ENCODE measurements at regions not wholly inside any gene's neighbourhood (a gene's known extent, or its start where the extent isn't known, plus 50 kb on each side); places are given as distances from the start of the nearest gene placed in this dataset.

GRCh38 chr9:119500072-119500771 is 131.0 kb upstream of the BRINP1 start:
- TF ChIP-seq Cebpa-rat (IDR thresholded peaks at IDR 0.05): no peak
- Histone ChIP-seq H3K36me3 (no peaks in the 10 kb centered on the region), H3K9ac (no peak overlapping the region), H3K4me3 (no peak overlapping the region), H3K4me1 (no peaks in the 10 kb centered on the region), H3K27me3 (no peaks in the 10 kb centered on the region), H3K9me3 (no peaks in the 10 kb centered on the region), H3K27ac (no peak overlapping the region), H3K4me2 (no peak overlapping the region), H4K20me1 (no peaks in the 10 kb centered on the region)

- Histone ChIP-seq H3K9me3 (no peaks in the 10 kb centered on the region), H4K20me1 (no peaks in the 10 kb centered on the region), H3K27me3 (no peaks in the 10 kb centered on the region), H3K9ac (no peak overlapping the region), H3K4me1 (no peaks in the 10 kb centered on the region), H3K4me3 (no peak overlapping the region), H3K36me3 (no peaks in the 10 kb centered on the region), H3K4me2 (no peak overlapping the region), H3K27ac (no peak overlapping the region)
- no peak for TF ChIP-seq Cebpa-rat (IDR thresholded peaks at IDR 0.05)
These were observed 118.0 kb upstream of the BRINP1 start for GRCh38 chr9:119487118-119487827.

GRCh38 chr9:119483153-119483552 is 113.9 kb upstream of the BRINP1 start:
- Histone ChIP-seq H3K9ac (no peak overlapping the region), H4K20me1 (no peaks in the 10 kb centered on the region), H3K4me2 (no peak overlapping the region), H3K36me3 (no peaks in the 10 kb centered on the region), H3K4me3 (no peak overlapping the region), H3K9me3 (no peaks in the 10 kb centered on the region), H3K27me3 (no peaks in the 10 kb centered on the region), H3K4me1 (no peaks in the 10 kb centered on the region), H3K27ac (no peak overlapping the region)
- no peak for TF ChIP-seq Cebpa-rat (IDR thresholded peaks at IDR 0.05)

DNA sequence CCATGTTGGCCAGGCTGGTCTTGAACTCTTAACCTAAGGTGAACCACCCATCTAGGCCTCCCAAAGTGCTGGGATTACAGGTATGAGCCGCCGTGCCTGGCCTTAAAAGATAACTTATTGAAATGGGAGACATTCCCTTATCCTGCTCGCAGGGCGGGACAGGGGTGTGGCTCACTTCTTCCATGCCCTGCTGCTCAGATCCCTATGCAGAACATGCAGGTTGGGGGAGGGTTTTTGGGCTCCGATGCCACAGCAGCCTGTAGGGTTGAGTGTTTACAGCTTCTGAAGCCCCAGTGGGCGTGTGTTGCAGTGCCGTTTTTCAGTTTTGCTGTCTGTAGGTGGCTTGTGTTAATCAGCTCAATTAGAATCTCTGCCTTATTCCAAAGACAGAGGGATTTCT is 108.0 kb upstream of the BRINP1 start:
- no peak for TF ChIP-seq Cebpa-rat (IDR thresholded peaks at IDR 0.05)
- Histone ChIP-seq H4K20me1 (no peaks in the 10 kb centered on the region), H3K36me3 (no peaks in the 10 kb centered on the region), H3K27ac (no peak overlapping the region), H3K9ac (no peak overlapping the region), H3K4me3 (no peak overlapping the region), H3K4me2 (no peak overlapping the region), H3K4me1 (no peaks in the 10 kb centered on the region), H3K27me3 (no peaks in the 10 kb centered on the region), H3K9me3 (no peaks in the 10 kb centered on the region)

- no peaks in the 10 kb centered on the region for H3K27me3 ChIP-seq
- no peak for TF ChIP-seq Cebpa-rat (IDR thresholded peaks at IDR 0.05)
- no peaks in the 10 kb centered on the region for H3K36me3 ChIP-seq
- no peak overlapping the region for H3K4me2 ChIP-seq
- no peak overlapping the region for H3K4me3 ChIP-seq
- peaks cover 11% of the 10 kb centered on the region for H3K4me1 ChIP-seq
- no peaks in the 10 kb centered on the region for H3K9me3 ChIP-seq
- H3K27ac ChIP-seq: no peak overlapping the region
- H3K9ac ChIP-seq: no peak overlapping the region
- H4K20me1 ChIP-seq: no peaks in the 10 kb centered on the region
These were observed 88.8 kb upstream of the BRINP1 start for GRCh38 chr9:119458068-119458467.

DNA sequence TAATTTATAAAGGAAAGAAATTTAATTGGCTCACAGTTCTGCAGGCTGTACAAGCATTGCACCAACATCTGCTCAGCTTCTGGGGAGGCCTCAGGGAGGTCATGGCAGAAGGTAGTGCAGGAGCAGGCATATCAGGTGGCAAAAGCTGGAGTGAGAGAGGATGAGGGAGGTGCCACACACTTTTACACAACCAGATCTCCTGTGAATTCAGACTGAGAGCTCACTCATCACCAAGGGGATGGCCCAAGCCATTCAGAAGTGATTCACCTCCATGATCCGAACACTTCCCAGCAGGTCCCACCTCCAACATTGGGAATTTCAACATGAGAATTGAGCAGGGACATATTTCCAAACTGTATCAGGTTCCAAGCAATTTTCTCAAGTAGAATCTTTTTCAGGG is 84.7 kb upstream of the BRINP1 start:
- Histone ChIP-seq H3K4me1 (0 out of 2 replicates have a peak, but pooled peaks cover 5% of the 10 kb centered on the region), H3K9me3 (no peaks in the 10 kb centered on the region), H3K27me3 (no peaks in the 10 kb centered on the region), H4K20me1 (no peaks in the 10 kb centered on the region), H3K4me2 (no peak overlapping the region), H3K9ac (no peak overlapping the region), H3K4me3 (no peak overlapping the region), H3K27ac (no peak overlapping the region), H3K36me3 (no peaks in the 10 kb centered on the region)
- TF ChIP-seq Cebpa-rat (IDR thresholded peaks at IDR 0.05): no peak

DNA sequence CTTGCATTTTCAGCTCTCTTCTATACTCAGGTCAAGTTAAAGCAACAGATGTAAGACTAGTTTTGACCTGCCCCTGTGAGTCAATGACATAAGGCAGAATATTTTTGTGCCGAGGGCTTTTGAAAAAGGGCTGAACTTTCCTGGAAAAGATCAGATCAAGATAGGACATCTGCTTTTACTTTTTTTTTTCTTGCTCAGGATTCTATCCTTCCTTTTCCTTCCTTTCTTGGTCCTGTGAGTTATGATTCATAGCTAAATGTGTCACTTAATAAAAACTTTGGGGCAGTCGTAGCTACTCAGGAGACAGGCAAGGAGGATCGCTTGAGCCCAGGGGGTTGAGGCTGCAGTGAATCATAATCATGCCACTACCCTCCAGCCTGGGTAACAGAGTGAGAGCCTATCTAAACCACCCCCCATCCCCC is 84.3 kb upstream of the BRINP1 start:
- TF ChIP-seq Cebpa-rat (IDR thresholded peaks at IDR 0.05): no peak
- Histone ChIP-seq H3K4me2 (no peak overlapping the region), H3K27ac (no peak overlapping the region), H3K4me3 (no peak overlapping the region), H4K20me1 (no peaks in the 10 kb centered on the region), H3K36me3 (no peaks in the 10 kb centered on the region), H3K9ac (no peak overlapping the region), H3K4me1 (0 out of 2 replicates have a peak, but pooled peaks cover 5% of the 10 kb centered on the region), H3K27me3 (no peaks in the 10 kb centered on the region), H3K9me3 (no peaks in the 10 kb centered on the region)

DNA sequence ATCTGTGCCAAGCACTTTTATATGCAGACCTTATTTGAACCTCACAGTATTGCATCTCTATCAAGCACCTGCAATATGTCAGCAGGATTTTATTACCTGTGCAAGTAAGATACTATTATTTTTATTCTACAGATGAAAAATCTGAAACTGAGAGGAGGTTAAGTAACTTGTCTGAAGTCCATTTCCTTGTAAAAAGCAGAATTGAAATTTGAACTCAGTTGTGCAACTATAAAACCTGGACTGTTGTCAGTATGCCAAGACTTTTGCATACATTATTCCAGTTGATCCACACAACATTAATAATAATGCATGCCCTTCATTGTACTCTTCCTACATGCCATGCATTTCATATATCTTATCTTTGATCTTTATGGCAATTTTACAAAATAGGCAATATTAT is 82.2 kb upstream of the BRINP1 start:
- Histone ChIP-seq H3K27ac (no peak overlapping the region), H3K4me2 (no peak overlapping the region), H3K4me1 (0 out of 2 replicates have a peak, but pooled peaks cover 5% of the 10 kb centered on the region), H3K36me3 (no peaks in the 10 kb centered on the region), H3K4me3 (no peak overlapping the region), H3K27me3 (no peaks in the 10 kb centered on the region), H3K9me3 (no peaks in the 10 kb centered on the region), H4K20me1 (no peaks in the 10 kb centered on the region), H3K9ac (no peak overlapping the region)
- no peak for TF ChIP-seq Cebpa-rat (IDR thresholded peaks at IDR 0.05)

- H3K4me3 ChIP-seq: no peak overlapping the region
- no peaks in the 10 kb centered on the region for H3K36me3 ChIP-seq
- no peak overlapping the region for H3K4me2 ChIP-seq
- H3K27me3 ChIP-seq: no peaks in the 10 kb centered on the region
- no peak for TF ChIP-seq Cebpa-rat (IDR thresholded peaks at IDR 0.05)
- H4K20me1 ChIP-seq: no peaks in the 10 kb centered on the region
- H3K9ac ChIP-seq: no peak overlapping the region
- H3K4me1 ChIP-seq: no peaks in the 10 kb centered on the region
- no peak overlapping the region for H3K27ac ChIP-seq
- no peaks in the 10 kb centered on the region for H3K9me3 ChIP-seq
These were observed 73.9 kb upstream of the BRINP1 start for GRCh38 chr9:119443179-119443578.

DNA sequence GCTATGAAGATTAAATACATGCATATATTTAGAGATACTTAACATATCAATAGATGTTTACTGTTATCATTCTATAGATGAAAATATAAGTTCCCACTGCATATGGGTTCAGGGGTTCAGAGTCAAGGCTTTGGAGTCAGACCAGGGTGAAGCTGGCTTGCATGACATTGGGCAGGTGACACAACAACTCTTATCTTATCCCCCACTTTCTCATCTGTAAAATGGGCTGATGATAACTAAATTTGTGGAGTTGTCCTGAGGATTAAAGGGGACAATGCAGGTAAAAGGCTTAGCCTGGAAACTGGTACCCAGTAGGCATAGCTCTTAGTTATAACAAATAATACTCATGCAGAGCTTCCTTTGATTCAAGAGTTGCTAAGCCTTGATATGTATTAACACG is 72.6 kb upstream of the BRINP1 start:
- H3K9me3 ChIP-seq: no peaks in the 10 kb centered on the region
- no peaks in the 10 kb centered on the region for H4K20me1 ChIP-seq
- H3K4me1 ChIP-seq: no peaks in the 10 kb centered on the region
- no peaks in the 10 kb centered on the region for H3K27me3 ChIP-seq
- no peaks in the 10 kb centered on the region for H3K36me3 ChIP-seq
- no peak overlapping the region for H3K9ac ChIP-seq
- H3K4me3 ChIP-seq: no peak overlapping the region
- H3K27ac ChIP-seq: no peak overlapping the region
- no peak overlapping the region for H3K4me2 ChIP-seq
- TF ChIP-seq Cebpa-rat (IDR thresholded peaks at IDR 0.05): no peak
